ENCODE measurements at regions not wholly inside any gene's neighbourhood (a gene's known extent, or its start where the extent isn't known, plus 50 kb on each side); places are given as distances from the start of the nearest gene placed in this dataset.

DNA sequence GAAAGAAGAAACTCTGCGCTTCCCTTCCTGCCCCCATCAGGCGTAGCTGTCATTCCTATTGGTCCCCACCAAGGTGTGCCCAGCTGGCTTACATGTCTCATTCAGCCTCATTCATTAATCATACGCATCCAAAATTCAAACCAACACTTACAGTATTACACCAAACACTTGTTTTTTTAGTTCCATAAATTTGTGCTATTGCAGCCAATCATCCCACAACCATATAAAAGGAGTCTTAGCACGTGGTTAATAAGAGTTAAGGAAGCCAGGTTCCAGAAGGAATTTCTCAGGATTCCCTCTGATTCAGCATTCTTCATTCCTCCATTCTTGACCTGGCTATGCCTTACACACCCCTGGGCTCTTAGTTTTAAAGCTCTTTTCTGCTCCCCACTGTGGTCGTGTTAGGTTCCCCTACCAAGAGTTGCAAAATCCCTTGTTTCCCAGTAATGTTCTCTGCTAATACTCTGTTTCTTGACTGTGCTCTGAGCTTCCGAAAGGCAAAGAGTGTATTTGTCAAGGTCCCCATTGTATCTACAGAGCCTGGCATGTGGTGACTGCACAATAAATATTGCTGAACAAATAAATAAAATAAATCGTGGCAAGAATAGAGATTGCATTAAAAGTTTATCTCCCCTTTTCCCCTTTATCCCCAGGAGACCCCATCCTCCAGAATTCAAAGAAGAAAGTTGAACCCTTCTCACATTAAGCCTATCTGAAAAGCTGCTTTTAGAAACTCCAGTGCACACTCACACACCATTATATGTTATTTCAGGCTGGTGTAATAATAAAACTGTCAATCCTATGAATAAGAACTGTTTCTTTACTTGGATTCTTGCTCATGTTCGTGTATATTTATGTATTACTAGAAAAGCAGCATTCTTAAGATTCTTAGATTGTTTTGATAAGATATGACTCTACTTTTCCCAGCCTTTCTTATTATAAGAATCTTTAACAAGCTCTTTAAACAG is 514.4 kb downstream of the INHBA start:
- H3K4me1 ChIP-seq (ENCODE audit: low read length) = no peaks in the 10 kb centered on the region
- no peaks in the 10 kb centered on the region for H3K27me3 ChIP-seq (ENCODE audit: low read length)
- H3K4me2 ChIP-seq (ENCODE audit: low read depth, low read length, poor library complexity, severe bottlenecking) = no peak overlapping the region
- H3K9me3 ChIP-seq (ENCODE audit: low read length) = 0 out of 2 replicates have a peak, but pooled peaks cover 2% of the 10 kb centered on the region
- no peaks in the 10 kb centered on the region for H3K36me3 ChIP-seq (ENCODE audit: insufficient read depth, low read length)
- H3K79me2 ChIP-seq (ENCODE audit: low read length) = no peaks in the 10 kb centered on the region
- no peak overlapping the region for H3K9ac ChIP-seq (ENCODE audit: low read length)
- H3K4me3 ChIP-seq (ENCODE audit: low read length) = no peak overlapping the region
- H2AFZ ChIP-seq (ENCODE audit: low read length) = no peak overlapping the region
- no peak overlapping the region for H3K27ac ChIP-seq (ENCODE audit: low read length)
- DNase-seq = no peak
- H3K9me2 ChIP-seq (replicated peaks; ENCODE audit: insufficient read depth, low read length) = no peaks in the 10 kb centered on the region
- no peaks in the 10 kb centered on the region for H4K20me1 ChIP-seq (ENCODE audit: insufficient read depth, low read depth, low read length)

DNA sequence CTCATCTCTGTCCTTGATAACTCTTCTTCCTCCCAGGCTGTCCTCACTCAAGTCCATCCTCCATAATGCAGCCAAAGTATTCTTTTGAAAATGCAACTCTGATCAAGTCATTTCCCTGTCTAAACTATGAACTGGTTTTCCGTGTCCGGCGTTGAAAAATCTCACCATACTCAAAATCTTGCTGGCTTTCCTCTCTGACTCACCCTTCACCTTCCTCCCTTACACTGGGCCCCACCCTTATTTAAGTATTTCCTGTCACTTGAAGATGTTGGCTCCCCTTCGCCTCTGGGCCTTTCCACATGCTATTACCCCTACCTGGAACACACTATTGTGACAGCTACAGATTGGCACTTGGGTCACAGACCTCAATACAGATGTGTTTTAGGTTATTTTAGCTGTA is 515.6 kb downstream of the INHBA start:
- no peak overlapping the region for H3K4me2 ChIP-seq (ENCODE audit: low read depth, low read length, poor library complexity, severe bottlenecking)

GRCh38 chr7:41185851-41186250 is 517.0 kb downstream of the INHBA start:
- Histone ChIP-seq H3K4me1 (ENCODE audit: low read length) (no peaks in the 10 kb centered on the region), H3K4me2 (ENCODE audit: low read depth, low read length, poor library complexity, severe bottlenecking) (no peak overlapping the region), H3K9me3 (ENCODE audit: low read length) (0 out of 2 replicates have a peak, but pooled peaks cover 3% of the 10 kb centered on the region), H3K4me3 (ENCODE audit: low read length) (no peak overlapping the region), H3K9me2 (replicated peaks; ENCODE audit: insufficient read depth, low read length) (no peaks in the 10 kb centered on the region), H4K20me1 (ENCODE audit: insufficient read depth, low read depth, low read length) (no peaks in the 10 kb centered on the region), H2AFZ (ENCODE audit: low read length) (no peak overlapping the region), H3K27ac (ENCODE audit: low read length) (no peak overlapping the region), H3K27me3 (ENCODE audit: low read length) (no peaks in the 10 kb centered on the region), H3K79me2 (ENCODE audit: low read length) (no peaks in the 10 kb centered on the region), H3K9ac (ENCODE audit: low read length) (no peak overlapping the region), H3K36me3 (ENCODE audit: insufficient read depth, low read length) (no peaks in the 10 kb centered on the region)
- no peak for DNase-seq

More for the DNA sequence above, 515.6 kb downstream of the INHBA start:
- H3K9me2 ChIP-seq (replicated peaks; ENCODE audit: insufficient read depth, low read length) = no peaks in the 10 kb centered on the region
- no peak overlapping the region for H3K9ac ChIP-seq (ENCODE audit: low read length)
- no peak overlapping the region for H3K27ac ChIP-seq (ENCODE audit: low read length)
- no peak overlapping the region for H2AFZ ChIP-seq (ENCODE audit: low read length)
- no peaks in the 10 kb centered on the region for H3K79me2 ChIP-seq (ENCODE audit: low read length)
- H3K4me3 ChIP-seq (ENCODE audit: low read length) = no peak overlapping the region
- no peak for DNase-seq
- no peaks in the 10 kb centered on the region for H4K20me1 ChIP-seq (ENCODE audit: insufficient read depth, low read depth, low read length)
- no peaks in the 10 kb centered on the region for H3K36me3 ChIP-seq (ENCODE audit: insufficient read depth, low read length)
- no peaks in the 10 kb centered on the region for H3K27me3 ChIP-seq (ENCODE audit: low read length)
- H3K4me1 ChIP-seq (ENCODE audit: low read length) = no peaks in the 10 kb centered on the region
- 0 out of 2 replicates have a peak, but pooled peaks cover 3% of the 10 kb centered on the region for H3K9me3 ChIP-seq (ENCODE audit: low read length)

DNA sequence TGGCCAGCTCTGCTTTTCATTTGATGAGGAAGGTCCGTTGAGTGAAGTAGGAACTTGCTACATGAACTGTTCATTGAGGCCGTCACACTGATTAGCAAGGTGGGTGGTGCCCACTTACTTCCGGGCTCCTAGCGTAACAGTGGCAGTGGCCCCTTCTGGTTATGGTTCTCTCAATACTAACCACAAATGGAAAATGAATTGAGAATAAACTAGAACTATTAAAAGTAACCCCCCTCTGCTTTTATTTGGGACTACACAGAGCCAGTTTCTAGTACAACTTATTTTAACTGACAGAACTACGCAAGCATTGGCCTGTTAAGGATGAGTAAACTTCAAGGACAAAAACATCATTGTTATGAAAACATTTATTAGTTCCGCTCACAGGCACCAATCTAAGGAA is 519.1 kb downstream of the INHBA start:
- Histone ChIP-seq H4K20me1 (ENCODE audit: insufficient read depth, low read depth, low read length) (no peaks in the 10 kb centered on the region), H3K36me3 (ENCODE audit: insufficient read depth, low read length) (no peaks in the 10 kb centered on the region), H3K9ac (ENCODE audit: low read length) (no peak overlapping the region), H3K4me3 (ENCODE audit: low read length) (no peak overlapping the region), H2AFZ (ENCODE audit: low read length) (no peak overlapping the region), H3K4me2 (ENCODE audit: low read depth, low read length, poor library complexity, severe bottlenecking) (no peak overlapping the region), H3K27ac (ENCODE audit: low read length) (no peak overlapping the region), H3K27me3 (ENCODE audit: low read length) (no peaks in the 10 kb centered on the region), H3K4me1 (ENCODE audit: low read length) (no peaks in the 10 kb centered on the region), H3K9me2 (replicated peaks; ENCODE audit: insufficient read depth, low read length) (no peaks in the 10 kb centered on the region), H3K79me2 (ENCODE audit: low read length) (no peaks in the 10 kb centered on the region), H3K9me3 (ENCODE audit: low read length) (0 out of 2 replicates have a peak, but pooled peaks cover 3% of the 10 kb centered on the region)
- DNase-seq = no peak

DNA sequence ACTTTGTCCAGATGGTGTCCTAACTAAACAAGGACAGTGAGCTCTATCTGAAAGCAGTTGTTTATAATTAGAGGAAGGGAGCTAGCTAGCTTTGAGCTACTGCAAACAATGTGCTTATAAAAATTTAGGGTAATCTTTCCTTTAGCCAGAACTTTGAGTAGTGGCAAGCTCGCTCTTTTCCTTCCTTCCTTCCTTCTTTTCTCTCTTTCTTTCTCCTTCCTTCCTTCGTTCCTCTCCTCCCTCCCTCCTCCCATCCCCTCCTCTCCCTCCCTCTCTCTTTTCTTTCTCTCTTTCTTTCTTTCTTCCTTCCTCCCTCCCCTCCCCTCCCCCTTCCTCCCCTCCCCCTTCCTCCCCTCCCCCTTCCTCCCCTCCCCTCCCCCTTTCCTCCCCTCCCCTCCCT is 520.1 kb downstream of the INHBA start:
- H3K27me3 ChIP-seq (ENCODE audit: low read length) = no peaks in the 10 kb centered on the region

GRCh38 chr7:41175435-41175834 is 527.5 kb downstream of the INHBA start:
- H3K27me3 ChIP-seq (ENCODE audit: low read length) = no peaks in the 10 kb centered on the region
- DNase-seq = no peak
- H3K9me2 ChIP-seq (replicated peaks; ENCODE audit: insufficient read depth, low read length) = no peaks in the 10 kb centered on the region
- H2AFZ ChIP-seq (ENCODE audit: low read length) = no peak overlapping the region
- no peak overlapping the region for H3K27ac ChIP-seq (ENCODE audit: low read length)
- no peak overlapping the region for H3K9ac ChIP-seq (ENCODE audit: low read length)
- H3K36me3 ChIP-seq (ENCODE audit: insufficient read depth, low read length) = no peaks in the 10 kb centered on the region
- H3K9me3 ChIP-seq (ENCODE audit: low read length) = no peaks in the 10 kb centered on the region
- no peaks in the 10 kb centered on the region for H4K20me1 ChIP-seq (ENCODE audit: insufficient read depth, low read depth, low read length)
- no peak overlapping the region for H3K4me3 ChIP-seq (ENCODE audit: low read length)
- no peak overlapping the region for H3K4me2 ChIP-seq (ENCODE audit: low read depth, low read length, poor library complexity, severe bottlenecking)
- H3K4me1 ChIP-seq (ENCODE audit: low read length) = no peaks in the 10 kb centered on the region
- H3K79me2 ChIP-seq (ENCODE audit: low read length) = no peaks in the 10 kb centered on the region

More for the DNA sequence above, 520.1 kb downstream of the INHBA start:
- H2AFZ ChIP-seq (ENCODE audit: low read length) = no peak overlapping the region
- H3K4me3 ChIP-seq (ENCODE audit: low read length) = no peak overlapping the region
- no peak overlapping the region for H3K4me2 ChIP-seq (ENCODE audit: low read depth, low read length, poor library complexity, severe bottlenecking)
- H3K9me3 ChIP-seq (ENCODE audit: low read length) = 0 out of 2 replicates have a peak, but pooled peaks cover 3% of the 10 kb centered on the region
- no peak overlapping the region for H3K27ac ChIP-seq (ENCODE audit: low read length)
- no peaks in the 10 kb centered on the region for H3K36me3 ChIP-seq (ENCODE audit: insufficient read depth, low read length)
- no peak overlapping the region for H3K9ac ChIP-seq (ENCODE audit: low read length)
- DNase-seq = no peak
- H3K4me1 ChIP-seq (ENCODE audit: low read length) = no peaks in the 10 kb centered on the region
- H4K20me1 ChIP-seq (ENCODE audit: insufficient read depth, low read depth, low read length) = no peaks in the 10 kb centered on the region
- H3K9me2 ChIP-seq (replicated peaks; ENCODE audit: insufficient read depth, low read length) = no peaks in the 10 kb centered on the region
- no peaks in the 10 kb centered on the region for H3K79me2 ChIP-seq (ENCODE audit: low read length)

GRCh38 chr7:41174521-41174920 is 528.4 kb downstream of the INHBA start:
- H3K4me3 ChIP-seq (ENCODE audit: low read length) = no peak overlapping the region
- H3K4me1 ChIP-seq (ENCODE audit: low read length) = no peaks in the 10 kb centered on the region
- no peaks in the 10 kb centered on the region for H3K9me2 ChIP-seq (replicated peaks; ENCODE audit: insufficient read depth, low read length)
- H4K20me1 ChIP-seq (ENCODE audit: insufficient read depth, low read depth, low read length) = no peaks in the 10 kb centered on the region
- H3K4me2 ChIP-seq (ENCODE audit: low read depth, low read length, poor library complexity, severe bottlenecking) = no peak overlapping the region
- no peak overlapping the region for H2AFZ ChIP-seq (ENCODE audit: low read length)
- H3K79me2 ChIP-seq (ENCODE audit: low read length) = no peaks in the 10 kb centered on the region
- no peaks in the 10 kb centered on the region; the same call in none of the 2 replicates for H3K9me3 ChIP-seq (ENCODE audit: low read length)
- H3K27me3 ChIP-seq (ENCODE audit: low read length) = no peaks in the 10 kb centered on the region
- H3K36me3 ChIP-seq (ENCODE audit: insufficient read depth, low read length) = no peaks in the 10 kb centered on the region
- H3K27ac ChIP-seq (ENCODE audit: low read length) = no peak overlapping the region
- H3K9ac ChIP-seq (ENCODE audit: low read length) = no peak overlapping the region
- no peak for DNase-seq

- no peaks in the 10 kb centered on the region for H3K9me2 ChIP-seq (replicated peaks; ENCODE audit: insufficient read depth, low read length)
- no peaks in the 10 kb centered on the region for H3K4me1 ChIP-seq (ENCODE audit: low read length)
- H3K4me2 ChIP-seq (ENCODE audit: low read depth, low read length, poor library complexity, severe bottlenecking) = no peak overlapping the region
- no peaks in the 10 kb centered on the region; the same call in none of the 2 replicates for H3K9me3 ChIP-seq (ENCODE audit: low read length)
- H3K79me2 ChIP-seq (ENCODE audit: low read length) = no peaks in the 10 kb centered on the region
- H3K9ac ChIP-seq (ENCODE audit: low read length) = no peak overlapping the region
- H2AFZ ChIP-seq (ENCODE audit: low read length) = no peak overlapping the region
- no peak overlapping the region for H3K4me3 ChIP-seq (ENCODE audit: low read length)
- no peak for DNase-seq
- H4K20me1 ChIP-seq (ENCODE audit: insufficient read depth, low read depth, low read length) = no peaks in the 10 kb centered on the region
- no peaks in the 10 kb centered on the region for H3K36me3 ChIP-seq (ENCODE audit: insufficient read depth, low read length)
- no peaks in the 10 kb centered on the region for H3K27me3 ChIP-seq (ENCODE audit: low read length)
- H3K27ac ChIP-seq (ENCODE audit: low read length) = no peak overlapping the region
These were observed 532.4 kb downstream of the INHBA start for GRCh38 chr7:41170466-41170865.
